Neural progenitor cell (in vitro differentiated cells): ENCODE measurements at regions not wholly inside any gene's neighbourhood (a gene's known extent, or its start where the extent isn't known, plus 50 kb on each side); places are given as distances from the start of the nearest gene placed in this dataset.

Experiments used
- DNase-seq: peaks from one replicate; pipeline ENCODE4 v3.0.0-alpha.2; 2016; ENCODE audit warnings: low spot score
- H2AFZ ChIP-seq: fragments of 200-600 bp; sonication (generic); replicated peaks from 2 replicates; pipeline ENCODE4 v1.6.1; 2016; ENCODE audit warnings: antibody characterized with exemption
- H3F3A ChIP-seq: fragments of 200-600 bp; sonication (generic); 2 replicates; pipeline ENCODE4 v1.6.1; 2016; ENCODE audit warnings: antibody characterized with exemption, low read depth
- H3K27ac ChIP-seq: fragments of 200-600 bp; sonication (generic); 2 replicates; pipeline ENCODE4 v1.5.1; 2016; ENCODE audit warnings: mild to moderate bottlenecking
- H3K27me3 ChIP-seq: fragments of 200-600 bp; sonication (generic); 2 replicates; pipeline ENCODE4 v1.6.1; 2016; ENCODE audit warnings: mild to moderate bottlenecking, moderate library complexity
- H3K36me3 ChIP-seq: fragments of 200-600 bp; sonication (generic); 2 replicates; pipeline ENCODE4 v1.5.1; 2016
- H3K4me1 ChIP-seq: fragments of 200-600 bp; sonication (generic); 2 replicates; pipeline ENCODE4 v1.6.1; 2016; ENCODE audit warnings: mixed run types
- H3K4me2 ChIP-seq: fragments of 200-600 bp; sonication (generic); 2 replicates; pipeline ENCODE4 v1.6.1; 2016
- H3K4me3 ChIP-seq: fragments of 200-600 bp; sonication (generic); 2 replicates; pipeline ENCODE4 v1.5.1; 2016
- H3K79me2 ChIP-seq: fragments of 200-600 bp; sonication (generic); 2 replicates; pipeline ENCODE4 v1.6.1; 2016; ENCODE audit warnings: low read depth
- H3K9ac ChIP-seq: fragments of 200-600 bp; sonication (generic); 2 replicates; pipeline ENCODE4 v1.6.1; 2016
- H3K9me3 ChIP-seq: fragments of 200-600 bp; sonication (generic); 2 replicates; pipeline ENCODE4 v1.5.1; 2016; ENCODE audit warnings: low read depth
- H4K20me1 ChIP-seq: fragments of 200-600 bp; sonication (generic); 2 replicates; pipeline ENCODE4 v1.6.1; 2016; ENCODE audit warnings: low read depth
- H3K27ac Mint-ChIP-seq: 3 replicates; pipeline ENCODE4 v1.8.0; 2021; ENCODE audit warnings: mixed read lengths
- H3K27me3 Mint-ChIP-seq: 2 replicates; pipeline ENCODE4 v1.8.0; 2022; ENCODE audit warnings: low read depth, mild to moderate bottlenecking, inconsistent platforms, moderate library complexity, mixed read lengths; ENCODE audit not compliant: insufficient read depth
- H3K36me3 Mint-ChIP-seq: 3 replicates; pipeline ENCODE4 v1.8.0; 2021; ENCODE audit warnings: mixed read lengths
- H3K4me1 Mint-ChIP-seq: 3 replicates; pipeline ENCODE4 v1.8.0; 2021; ENCODE audit warnings: mixed read lengths
- H3K4me3 Mint-ChIP-seq: 3 replicates; pipeline ENCODE4 v1.8.0; 2021; ENCODE audit warnings: mild to moderate bottlenecking, moderate library complexity, mixed read lengths
- H3K9me3 Mint-ChIP-seq: 3 replicates; pipeline ENCODE4 v1.8.0; 2020; ENCODE audit warnings: mixed read lengths
- CTCF ChIP-seq: fragments of 200-600 bp; sonication (generic); IDR thresholded peaks from 2 replicates; pipeline ENCODE4 v1.5.1; 2017; ENCODE audit warnings: antibody characterized with exemption, mild to moderate bottlenecking
- EZH2 ChIP-seq: fragments of 200-600 bp; sonication (generic); IDR thresholded peaks from 2 replicates; pipeline ENCODE4 v1.6.1; 2017; ENCODE audit warnings: antibody characterized with exemption, mild to moderate bottlenecking, moderate library complexity
- EZH2phosphoT487 ChIP-seq: fragments of 200-600 bp; sonication (generic); IDR thresholded peaks from 2 replicates; pipeline ENCODE4 v1.6.1; 2017; ENCODE audit warnings: antibody characterized with exemption

DNA sequence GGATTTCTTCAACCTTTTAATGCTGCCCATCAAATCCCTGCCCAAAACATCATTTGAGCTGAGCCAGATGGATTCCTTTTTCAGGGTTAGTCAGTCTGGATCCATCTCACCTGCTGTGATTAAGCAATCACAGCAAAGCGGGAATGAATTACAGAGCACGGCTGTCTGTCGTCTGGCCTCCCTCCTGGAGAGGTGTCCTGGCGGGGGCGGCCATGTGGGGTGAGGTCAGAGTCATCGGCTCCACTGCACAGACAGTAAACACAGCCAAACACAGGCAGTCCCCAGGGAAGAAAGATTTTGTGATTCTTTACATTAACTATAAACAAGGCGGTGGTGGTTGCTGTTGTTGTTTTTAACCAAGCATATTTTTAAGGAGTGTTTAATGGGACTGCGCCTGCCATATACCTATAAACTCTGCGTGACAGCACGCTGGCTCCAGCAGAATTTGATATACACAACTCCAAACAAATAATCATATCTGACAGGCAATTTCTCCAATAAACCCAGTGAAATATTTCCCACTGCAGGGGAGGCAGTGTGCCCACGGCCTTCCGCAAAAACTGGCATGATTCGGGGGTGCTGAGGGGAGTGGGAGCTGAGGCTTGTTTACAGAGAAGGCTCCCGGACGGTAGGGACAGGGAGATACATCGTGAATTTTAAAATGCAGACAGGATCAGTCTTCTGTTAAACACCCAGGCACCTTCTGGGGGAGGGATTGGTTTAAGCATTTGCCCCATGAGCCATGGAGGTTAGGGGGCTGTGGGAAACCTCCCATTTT is 232.0 kb upstream of the PMEPA1 start:
- H3K4me2 ChIP-seq: no peak overlapping the region

DNA sequence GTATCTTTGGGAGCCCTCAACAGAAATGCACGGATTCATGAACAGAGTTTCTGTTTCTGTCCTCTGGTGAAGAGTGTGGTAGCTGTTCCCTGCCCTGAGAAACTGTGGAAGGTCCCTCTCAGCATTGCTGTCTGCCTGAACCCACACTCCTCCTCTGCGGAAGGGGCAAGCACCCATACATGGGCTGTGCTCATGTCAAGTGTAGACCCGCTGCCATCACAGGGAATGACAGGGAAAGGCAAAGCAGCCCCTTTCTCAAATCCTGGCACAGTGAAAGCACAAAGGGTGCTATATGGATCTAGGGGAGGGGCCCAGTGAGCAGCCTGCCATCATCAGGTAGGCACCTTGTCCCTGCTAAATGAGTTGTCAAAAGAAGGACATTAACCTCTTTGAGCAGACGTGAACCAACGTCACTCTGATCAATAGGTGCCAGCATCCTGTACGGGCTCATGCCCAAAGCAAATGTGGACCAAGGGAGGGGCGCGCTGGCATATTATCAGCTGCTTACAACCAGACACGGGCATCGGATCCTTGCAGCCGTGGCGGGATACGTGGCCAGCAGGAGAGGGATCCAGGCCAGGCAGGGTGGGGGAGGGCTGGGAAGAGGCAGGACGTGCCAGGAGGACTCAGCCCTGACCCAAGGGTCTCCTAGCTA is 231.2 kb upstream of the PMEPA1 start:
- Mint-ChIP-seq H3K27me3 (peaks cover 6% of the 10 kb centered on the region), H3K27ac (no peak overlapping the region), H3K36me3 (no peaks in the 10 kb centered on the region), H3K4me3 (no peak overlapping the region), H3K4me1 (peaks cover 9% of the 10 kb centered on the region), H3K9me3 (no peaks in the 10 kb centered on the region)
- no peaks in the 10 kb centered on the region for H3K4me1 ChIP-seq
- TF ChIP-seq CTCF: no peak
- no peak for TF ChIP-seq EZH2phosphoT487
- no peaks in the 10 kb centered on the region for H3F3A ChIP-seq
- no peak for DNase-seq
- no peak overlapping the region for H3K4me3 ChIP-seq
- H3K27me3 ChIP-seq: no peaks in the 10 kb centered on the region
- no peaks in the 10 kb centered on the region for H3K36me3 ChIP-seq
- H4K20me1 ChIP-seq: no peaks in the 10 kb centered on the region
- H3K27ac ChIP-seq: no peak overlapping the region
- H3K9me3 ChIP-seq: no peaks in the 10 kb centered on the region
- H3K4me2 ChIP-seq: no peak overlapping the region
- H3K79me2 ChIP-seq: no peaks in the 10 kb centered on the region
- H2AFZ ChIP-seq: no peak overlapping the region
- H3K9ac ChIP-seq: no peak overlapping the region

More for the DNA sequence above, 232.0 kb upstream of the PMEPA1 start:
- H3K79me2 ChIP-seq: no peaks in the 10 kb centered on the region
- no peaks in the 10 kb centered on the region for H3K36me3 ChIP-seq
- no peak for DNase-seq
- no peaks in the 10 kb centered on the region for H3K27me3 ChIP-seq
- H2AFZ ChIP-seq: no peak overlapping the region
- no peak overlapping the region for H3K27ac ChIP-seq
- H3K4me3 ChIP-seq: no peak overlapping the region
- H3K4me1 ChIP-seq: no peaks in the 10 kb centered on the region
- peaks cover 9% of the 10 kb centered on the region for H3K4me1 Mint-ChIP-seq
- H3K9me3 Mint-ChIP-seq: no peaks in the 10 kb centered on the region
- H3K27me3 Mint-ChIP-seq: peaks cover 5% of the 10 kb centered on the region
- no peak overlapping the region for H3K9ac ChIP-seq
- H3F3A ChIP-seq: no peaks in the 10 kb centered on the region
- H3K4me3 Mint-ChIP-seq: no peak overlapping the region
- TF ChIP-seq EZH2phosphoT487 (no peak), CTCF (no peak), EZH2 (no peak)
- H4K20me1 ChIP-seq: no peaks in the 10 kb centered on the region
- H3K36me3 Mint-ChIP-seq: no peaks in the 10 kb centered on the region
- H3K9me3 ChIP-seq: no peaks in the 10 kb centered on the region
- H3K27ac Mint-ChIP-seq: no peak overlapping the region

- no peaks in the 10 kb centered on the region for H3K36me3 ChIP-seq
- Mint-ChIP-seq H3K27ac (no peak overlapping the region), H3K27me3 (peaks cover 8% of the 10 kb centered on the region), H3K4me1 (peaks cover 9% of the 10 kb centered on the region), H3K9me3 (no peaks in the 10 kb centered on the region), H3K36me3 (no peaks in the 10 kb centered on the region), H3K4me3 (no peak overlapping the region)
- no peak overlapping the region for H2AFZ ChIP-seq
- no peak overlapping the region for H3K27ac ChIP-seq
- DNase-seq: no peak
- no peaks in the 10 kb centered on the region for H4K20me1 ChIP-seq
- H3K9me3 ChIP-seq: no peaks in the 10 kb centered on the region
- no peaks in the 10 kb centered on the region for H3F3A ChIP-seq
- H3K9ac ChIP-seq: no peak overlapping the region
- no peaks in the 10 kb centered on the region for H3K4me1 ChIP-seq
- H3K4me2 ChIP-seq: no peak overlapping the region
- no peak overlapping the region for H3K4me3 ChIP-seq
- no peaks in the 10 kb centered on the region for H3K27me3 ChIP-seq
- H3K79me2 ChIP-seq: no peaks in the 10 kb centered on the region
- TF ChIP-seq CTCF (no peak), EZH2phosphoT487 (no peak), EZH2 (no peak)
Measured at GRCh38 chr20:57940376-57940775, 230.6 kb upstream of the PMEPA1 start.
